Hematopoietic multipotent progenitor cell treated with erythropoietin and hydrocortisone succinate and interleukin-3 and kit ligand, for 8 days (in vitro differentiated cells): ENCODE measurements at regions not wholly inside any gene's neighbourhood (a gene's known extent, or its start where the extent isn't known, plus 50 kb on each side); places are given as distances from the start of the nearest gene placed in this dataset.
"Not testable (repeated sequence)": the region's sequence is repeated elsewhere in the genome, so short reads cannot be mapped to it uniquely, and the experiment has no call there.

Source experiments
- DNase-seq: peaks from one replicate; pipeline ENCODE4 v3.0.0-alpha.2; 2015

DNA sequence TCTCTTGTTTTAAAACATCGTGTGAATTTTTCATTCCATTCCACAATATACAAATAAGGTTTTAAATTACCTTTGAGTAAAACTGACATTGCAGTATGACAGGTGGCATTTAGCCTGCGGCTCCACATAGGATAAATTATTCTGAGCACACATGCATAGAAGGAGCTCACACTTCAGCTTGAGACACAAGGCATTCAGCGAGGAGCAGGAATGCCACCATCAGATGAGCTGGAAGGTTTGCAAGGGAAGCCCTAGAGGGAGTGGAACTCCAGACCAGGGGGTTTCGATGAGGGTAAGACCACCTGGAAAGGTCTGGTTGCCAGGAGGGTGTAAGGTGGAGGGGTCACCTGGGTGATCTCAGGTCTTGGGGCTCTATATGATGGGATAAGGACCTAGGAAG lies 259.0 kb upstream of the ADRA1B start:
- DNase-seq, result no peak

DNA sequence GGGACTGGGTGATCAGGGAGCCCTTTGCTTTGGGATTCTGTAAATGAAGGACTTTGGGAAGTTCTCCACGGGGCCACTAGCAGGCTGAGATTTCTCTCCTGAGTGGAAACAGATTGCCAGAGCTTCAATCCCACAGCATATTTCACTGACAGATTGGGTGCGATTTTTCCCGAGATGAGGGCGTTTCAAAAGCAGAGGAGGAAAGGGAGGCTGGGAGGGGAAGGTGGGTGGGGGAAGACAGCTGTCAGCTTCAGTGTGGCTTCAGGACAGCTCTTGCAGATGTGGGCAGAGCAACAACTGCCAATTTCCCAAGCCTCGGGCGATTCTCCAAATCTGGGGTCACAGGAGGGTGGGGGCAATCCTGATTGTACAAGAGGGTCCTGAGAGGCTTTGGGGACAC lies 258.5 kb upstream of the ADRA1B start:
- DNase-seq, result no peak

DNA sequence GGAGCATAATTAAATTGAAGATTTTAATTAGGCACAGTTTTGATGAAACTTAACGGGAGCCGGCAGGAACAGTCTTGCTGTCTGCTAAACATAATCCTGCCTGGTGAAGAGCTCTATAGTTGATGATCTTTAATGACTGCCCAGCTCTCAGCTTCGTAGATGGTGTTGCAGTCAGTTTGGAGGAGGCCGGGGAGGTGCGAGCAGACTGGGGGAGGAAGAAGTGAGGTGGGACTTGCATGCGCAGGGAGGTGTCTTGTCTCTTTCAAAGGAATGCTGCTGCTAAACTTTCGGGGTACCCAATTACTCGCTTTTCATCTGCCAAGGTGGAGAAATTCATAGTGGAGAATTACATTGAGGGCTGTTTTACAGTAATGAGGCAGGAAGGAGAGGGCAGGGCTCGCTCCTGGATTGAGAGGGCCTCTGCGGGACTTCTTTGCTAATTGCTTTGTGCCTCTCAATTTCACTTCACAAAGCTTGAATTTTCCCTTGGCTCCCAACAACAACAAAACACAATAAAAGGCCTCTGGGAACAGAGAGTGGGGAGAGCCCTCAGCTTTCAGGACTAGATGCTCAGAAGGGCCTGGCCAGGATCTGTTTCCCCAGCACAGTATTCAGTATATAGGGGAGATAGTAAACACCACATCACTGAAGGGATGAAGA lies 257.9 kb upstream of the ADRA1B start:
- no peak for DNase-seq

DNA sequence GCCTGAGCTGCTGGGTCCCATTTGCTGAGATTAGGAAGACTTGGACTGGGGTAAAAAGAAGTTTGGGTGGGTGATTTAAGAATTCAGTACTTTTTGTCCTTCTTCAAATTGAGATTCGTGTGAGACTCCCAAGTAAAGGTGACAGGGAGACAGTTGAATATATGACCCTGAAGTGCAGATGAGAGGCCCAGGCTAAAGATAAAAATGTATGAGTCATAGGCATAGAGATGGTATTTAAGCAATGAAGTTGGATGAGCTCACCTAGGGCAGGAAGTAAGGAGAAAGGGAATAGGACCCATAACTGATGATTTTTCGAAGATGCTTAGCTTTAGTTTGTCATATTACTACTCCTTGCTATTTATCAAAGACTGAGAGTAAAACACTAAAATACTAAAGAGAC lies 255.9 kb upstream of the ADRA1B start:
- no peak for DNase-seq

DNA sequence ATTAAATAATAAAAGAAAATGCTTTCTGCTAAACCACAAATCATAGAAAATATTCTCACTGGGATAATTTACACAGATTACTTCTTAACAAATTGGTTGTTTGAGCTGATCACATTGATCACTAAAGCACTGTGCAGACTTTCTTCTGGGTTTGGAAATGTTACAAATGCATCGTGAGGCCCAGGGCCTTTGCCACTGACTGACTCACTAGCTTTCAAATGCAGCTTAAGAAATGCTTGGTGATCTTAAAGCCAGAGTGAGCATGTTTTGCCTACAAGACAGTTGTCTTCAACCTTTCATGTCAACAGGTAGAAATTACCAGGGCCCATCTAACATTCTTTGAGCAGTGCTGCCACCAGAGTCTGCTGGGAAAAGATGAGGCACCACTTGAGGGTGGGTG lies 252.3 kb upstream of the ADRA1B start:
- DNase-seq, result no peak

DNA sequence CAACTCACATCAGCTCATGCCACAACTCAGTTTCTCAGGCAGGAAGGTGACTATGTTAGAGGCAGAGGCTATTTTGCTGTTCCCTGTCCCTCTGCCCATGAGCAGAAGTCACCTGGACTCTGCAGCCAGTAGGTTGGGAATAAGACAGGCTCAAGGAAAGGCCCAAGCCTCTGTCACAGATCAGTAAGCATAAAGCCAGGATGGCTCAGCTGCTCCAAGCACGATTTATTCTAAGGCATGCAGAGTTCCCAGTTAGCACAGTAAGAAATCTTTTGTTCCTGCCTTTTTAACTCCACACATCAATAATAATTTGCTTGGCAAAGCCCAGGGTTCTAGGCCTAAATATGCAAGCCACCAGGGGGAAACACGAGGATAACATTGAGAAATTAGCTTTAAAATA lies 249.0 kb upstream of the ADRA1B start:
- no peak for DNase-seq

DNA sequence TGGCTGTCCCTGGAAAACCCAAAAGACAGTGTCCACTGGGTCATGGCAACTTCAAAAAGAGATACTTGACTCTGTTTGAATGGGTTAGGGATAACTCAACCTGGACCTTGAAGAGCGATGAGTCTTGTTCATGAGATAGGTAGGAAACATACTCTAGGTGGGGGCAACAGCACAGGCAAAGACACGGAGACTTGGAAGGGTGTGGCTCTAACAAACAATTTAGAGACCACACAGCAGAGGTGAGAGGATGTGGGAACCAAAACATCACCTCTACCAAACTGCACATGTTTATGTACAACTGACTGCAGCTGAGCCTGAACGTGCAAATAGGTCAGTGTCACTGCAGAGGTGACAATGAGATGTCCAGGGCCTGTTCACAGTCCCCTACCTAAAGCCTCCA lies 247.7 kb upstream of the ADRA1B start:
- DNase-seq, result no peak

DNA sequence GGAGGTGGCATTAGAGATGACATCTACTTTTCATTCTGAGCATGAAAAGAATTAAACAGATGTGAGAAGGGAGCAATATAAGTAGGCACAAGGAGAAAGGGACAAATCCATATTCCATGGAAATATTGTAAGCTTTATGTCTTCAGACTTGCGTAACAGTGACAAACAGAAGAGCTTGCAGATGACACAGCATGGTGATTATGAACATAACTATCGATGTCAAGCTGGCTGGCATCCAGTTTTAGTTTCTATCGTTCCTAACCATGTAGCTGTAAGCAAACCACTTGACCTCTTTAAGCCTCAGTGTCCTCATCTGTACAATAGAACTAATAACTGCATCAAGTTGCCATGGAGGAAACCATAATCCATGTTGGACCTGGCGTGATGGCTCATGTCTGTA lies 246.7 kb upstream of the ADRA1B start:
- DNase-seq, result no peak

DNA sequence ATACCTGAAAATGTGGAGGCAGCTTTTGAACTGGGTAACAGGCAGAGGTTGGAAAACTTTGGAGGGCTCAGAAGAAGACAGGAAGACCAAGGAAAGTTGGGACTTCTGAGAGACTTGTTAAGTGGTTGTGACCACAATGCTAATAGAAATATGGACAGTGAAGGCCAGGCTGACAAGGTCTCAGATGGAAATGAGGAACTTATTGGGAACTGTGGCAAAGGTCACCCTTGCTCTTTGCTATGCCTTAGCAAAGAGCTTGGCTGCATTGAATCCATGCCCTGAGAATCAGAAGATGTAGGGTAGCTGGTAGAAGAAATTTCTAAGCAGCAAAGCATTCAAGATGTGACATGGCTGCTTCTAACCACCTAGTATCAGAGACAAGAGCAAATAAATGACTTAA lies 244.4 kb upstream of the ADRA1B start:
- DNase-seq, result no peak

DNA sequence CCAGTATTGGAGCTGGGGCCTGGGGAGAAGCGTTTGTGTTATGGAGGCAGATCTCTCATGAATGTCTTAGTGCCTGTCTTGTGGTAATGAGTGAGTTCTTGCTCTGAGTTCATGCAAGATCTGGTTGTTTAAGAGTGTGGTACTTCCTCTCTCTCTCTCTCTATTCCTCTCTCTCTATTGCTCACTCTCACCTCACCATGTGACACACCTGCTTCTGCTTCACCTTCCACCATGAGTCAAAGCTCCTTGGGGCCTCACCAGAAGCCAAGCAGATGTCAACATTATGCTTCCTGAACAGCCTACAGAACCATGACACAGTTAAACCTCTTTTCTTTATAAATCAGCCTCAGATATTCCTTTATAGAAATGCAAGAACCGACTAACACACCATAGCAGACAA lies 242.7 kb upstream of the ADRA1B start:
- DNase-seq, result no peak

DNA sequence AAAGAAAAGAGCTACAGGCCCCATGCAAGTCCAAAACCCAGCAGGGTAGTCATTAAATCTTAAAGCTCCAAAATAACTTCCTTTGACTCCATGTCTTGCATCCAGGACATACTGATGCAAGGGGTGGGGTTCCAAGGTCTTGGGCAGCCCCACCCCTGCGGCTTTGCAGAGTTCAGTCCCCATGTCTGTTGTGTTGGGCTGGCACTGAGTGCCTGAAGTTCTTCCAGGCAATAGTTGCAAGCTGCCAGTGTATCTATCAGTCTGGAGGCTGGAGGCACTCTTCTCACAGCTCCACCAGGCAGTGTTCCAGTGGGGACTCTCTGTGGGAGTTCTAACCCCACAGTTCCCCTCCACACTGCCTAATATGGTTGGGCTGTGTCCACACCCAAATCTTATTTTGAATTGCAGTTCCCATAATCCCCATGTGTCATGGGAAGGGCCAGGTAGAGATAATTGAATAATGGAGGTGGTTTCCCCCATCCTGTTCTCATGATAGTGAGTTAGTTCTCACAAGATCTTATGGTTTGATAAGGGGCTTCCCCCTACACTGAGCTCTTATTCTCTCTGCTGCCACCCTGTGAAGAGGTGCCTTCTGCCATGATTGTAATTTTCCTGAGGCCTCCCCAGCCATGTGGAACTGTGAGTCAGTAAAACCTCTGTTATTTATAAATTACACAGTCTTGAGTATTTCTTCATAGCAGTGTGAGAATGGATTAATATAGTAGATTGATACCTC lies 237.5 kb upstream of the ADRA1B start:
- DNase-seq, result no peak

DNA sequence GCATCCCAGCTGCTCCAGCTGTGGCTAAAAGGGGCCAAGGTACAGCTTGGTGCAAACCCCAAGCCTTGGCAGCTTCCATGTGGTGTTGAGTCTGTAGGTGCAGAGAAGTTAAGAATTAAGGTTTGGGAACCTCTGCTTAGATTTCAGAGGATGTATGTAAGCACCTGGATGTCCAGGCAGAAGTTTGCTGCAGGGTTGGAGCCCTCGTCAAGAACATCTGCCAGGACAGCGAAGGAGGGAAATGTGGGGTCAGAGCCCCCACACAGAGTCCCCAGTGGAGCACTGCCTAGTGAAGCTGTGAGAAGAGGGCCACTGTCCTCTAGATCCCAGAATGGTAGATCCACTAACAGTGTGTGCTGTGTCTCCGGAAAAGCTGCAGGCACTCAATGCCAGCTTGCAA lies 236.2 kb upstream of the ADRA1B start:
- no peak for DNase-seq

DNA sequence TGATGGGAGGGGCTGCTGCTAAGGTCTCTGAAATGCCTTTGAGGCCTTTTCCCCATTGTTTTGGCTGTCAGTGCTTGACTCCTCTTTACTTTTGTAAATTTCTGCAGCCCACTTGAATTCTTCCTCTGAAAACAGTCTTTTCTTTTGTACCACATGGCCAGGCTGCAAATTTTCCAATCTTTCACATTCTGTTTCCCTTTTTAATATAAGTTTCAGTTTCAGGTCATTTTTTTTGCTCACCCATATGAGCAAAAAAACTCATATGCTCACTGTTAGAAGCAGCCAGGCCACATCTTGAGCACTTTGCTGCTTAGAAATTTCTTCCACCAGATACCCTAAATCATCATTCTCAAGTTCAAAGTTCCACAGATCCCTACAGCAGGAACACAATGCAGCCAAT lies 234.6 kb upstream of the ADRA1B start:
- DNase-seq, result no peak

DNA sequence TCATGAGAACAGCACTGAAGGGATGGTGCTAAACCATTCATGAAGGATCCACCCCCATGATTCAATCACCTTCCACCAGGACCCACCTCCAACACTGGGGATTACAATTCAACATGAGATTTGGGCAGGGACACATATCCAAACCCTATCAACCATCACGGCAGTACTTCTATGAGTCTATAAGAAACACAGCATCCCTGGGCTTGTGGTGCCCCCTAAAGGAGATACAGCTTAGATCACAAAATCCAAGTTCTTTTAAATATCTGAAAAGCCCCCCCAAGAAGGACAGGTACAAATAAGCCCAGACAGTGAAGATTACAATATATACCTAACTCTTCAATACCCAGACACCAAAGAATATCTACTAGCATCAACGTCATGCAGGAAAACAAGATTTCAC lies 233.7 kb upstream of the ADRA1B start:
- DNase-seq, result peak; percentile 12

DNA sequence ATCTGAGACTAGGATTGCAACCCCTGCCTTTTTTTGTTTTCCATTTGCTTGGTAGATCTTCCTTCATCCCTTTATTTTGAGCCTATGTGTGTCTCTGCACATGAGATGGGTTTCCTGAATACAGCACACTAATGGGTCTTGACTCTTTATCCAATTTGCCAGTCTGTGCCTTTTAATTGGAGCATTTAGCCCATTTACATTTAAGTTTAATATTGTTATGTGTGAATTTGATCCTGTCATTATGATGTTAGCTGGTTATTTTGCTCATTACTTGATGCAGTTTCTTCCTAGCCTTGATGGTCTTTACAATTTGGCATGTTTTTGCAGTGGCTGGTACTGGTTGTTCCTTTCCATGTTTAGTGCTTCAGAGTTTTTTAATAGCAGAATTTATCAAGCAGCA lies 228.4 kb upstream of the ADRA1B start:
- DNase-seq, result not testable (repeated sequence)

DNA sequence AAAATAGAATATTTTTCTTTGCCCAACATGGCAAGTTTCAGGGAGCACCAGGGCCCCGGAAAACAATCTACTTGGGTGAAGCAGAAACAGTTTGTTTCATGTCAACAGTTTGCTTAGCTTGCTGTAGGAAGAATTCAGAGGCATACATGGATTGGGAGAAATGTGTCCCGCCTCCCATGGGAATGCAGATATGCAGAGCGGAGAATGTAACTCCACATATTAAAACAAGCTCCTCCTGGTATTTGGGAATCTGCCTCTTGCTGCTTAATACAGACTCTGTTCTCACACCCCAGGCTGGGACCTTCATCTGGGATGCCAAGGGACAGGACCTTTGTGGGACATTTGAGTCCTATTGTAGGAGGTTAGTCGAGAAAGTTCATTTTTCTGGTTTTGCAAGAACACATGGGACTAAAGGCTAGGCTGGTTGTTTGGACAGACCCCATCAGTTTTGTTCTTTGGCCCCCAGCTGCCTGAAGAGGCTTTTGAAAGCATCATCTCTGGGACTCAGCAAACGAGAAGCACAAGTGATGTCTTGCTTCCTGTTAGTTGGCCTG lies 220.5 kb upstream of the ADRA1B start:
- no peak for DNase-seq

DNA sequence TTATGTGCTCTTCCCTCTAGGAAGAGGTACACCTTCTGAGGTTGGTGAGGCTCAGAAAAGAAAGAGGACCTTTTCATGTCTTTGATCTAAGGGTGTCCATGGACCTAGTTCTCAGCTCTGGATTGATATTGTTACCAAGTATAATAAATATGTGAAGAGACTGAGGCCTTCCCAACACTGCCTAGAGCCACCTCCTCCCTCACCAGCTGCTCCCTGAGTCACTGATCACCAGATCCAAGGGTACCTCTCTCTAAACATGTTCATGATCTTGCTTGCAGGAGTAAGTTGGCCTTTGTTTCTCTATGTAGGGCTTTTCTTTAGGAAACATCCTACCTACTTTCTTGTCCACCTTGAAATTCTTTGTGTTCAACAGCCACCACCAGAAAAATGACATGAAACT lies 218.8 kb upstream of the ADRA1B start:
- no peak for DNase-seq

DNA sequence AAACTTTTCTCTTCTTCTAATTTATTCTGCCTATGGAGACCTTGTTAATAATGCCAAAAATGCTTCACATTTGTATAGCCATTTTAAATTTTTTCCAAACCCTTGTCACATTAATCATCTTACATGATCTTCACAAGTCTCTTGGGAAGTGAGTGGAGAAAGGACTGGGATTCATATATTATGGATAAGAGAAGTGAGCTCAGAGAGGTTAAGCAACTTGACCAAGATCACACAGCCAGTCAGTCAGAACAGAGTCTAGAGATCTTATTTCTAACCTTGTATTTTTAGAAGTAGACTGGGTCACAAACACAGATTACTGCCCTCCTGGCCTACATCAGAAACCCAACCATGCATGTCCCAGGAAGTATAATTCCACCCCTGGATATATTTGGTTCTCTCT lies 218.0 kb upstream of the ADRA1B start:
- no peak for DNase-seq

DNA sequence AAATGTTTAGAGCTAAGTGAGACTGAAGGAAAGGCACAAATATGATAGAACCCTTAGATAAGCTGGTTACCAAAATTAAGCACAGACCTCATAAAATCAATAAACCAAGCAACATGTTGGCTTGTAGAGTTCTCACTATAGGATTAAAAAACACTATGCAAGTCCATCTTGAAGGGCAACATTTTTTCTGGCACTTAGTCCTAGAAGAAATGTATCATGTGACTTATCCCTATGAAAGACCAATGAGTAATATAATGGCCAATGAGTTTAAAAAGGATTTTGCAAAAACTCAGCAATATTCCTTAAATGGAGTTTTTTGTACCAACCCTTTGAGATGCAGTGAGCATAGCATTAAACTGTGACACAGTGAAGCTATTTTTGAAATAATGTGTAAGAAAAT lies 216.3 kb upstream of the ADRA1B start:
- DNase-seq, result no peak

DNA sequence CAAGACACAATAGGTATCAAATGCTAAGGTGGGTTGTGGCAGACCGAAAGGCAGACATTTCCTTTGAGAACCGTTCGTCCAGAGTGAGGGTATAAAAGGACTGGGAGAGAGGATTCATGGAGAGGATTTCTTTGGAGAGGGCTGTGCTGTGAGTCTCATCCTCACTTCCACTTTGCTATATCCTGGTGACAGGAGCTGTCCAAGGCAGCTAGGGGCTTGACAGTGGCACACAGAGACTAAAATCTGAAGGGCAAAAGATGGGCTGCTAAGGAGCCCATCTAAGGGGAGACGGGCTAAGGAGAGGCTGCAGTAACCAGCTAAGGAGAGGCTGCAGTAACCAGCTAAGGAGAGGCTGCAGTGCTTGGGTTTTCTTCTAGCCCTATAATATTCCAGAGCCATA lies 214.0 kb upstream of the ADRA1B start:
- no peak for DNase-seq

DNA sequence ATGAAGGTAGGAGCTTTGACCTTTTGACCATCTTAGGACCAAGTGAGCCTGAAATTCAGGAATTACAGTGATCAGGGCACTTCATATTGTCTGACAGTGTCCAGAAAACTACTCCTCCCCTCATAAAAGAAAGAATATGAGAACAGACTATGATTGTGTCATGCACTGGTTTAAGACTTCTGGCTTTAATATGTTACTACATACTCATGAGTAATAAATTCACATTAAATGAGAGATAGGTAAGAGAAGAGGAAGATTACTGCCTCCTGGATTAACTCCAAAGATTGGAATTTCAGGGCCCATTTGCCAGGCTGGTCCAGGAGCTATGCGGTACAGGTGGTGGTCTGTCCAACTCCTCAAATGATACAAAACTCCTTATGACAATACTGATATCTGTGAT lies 213.5 kb upstream of the ADRA1B start:
- no peak for DNase-seq

DNA sequence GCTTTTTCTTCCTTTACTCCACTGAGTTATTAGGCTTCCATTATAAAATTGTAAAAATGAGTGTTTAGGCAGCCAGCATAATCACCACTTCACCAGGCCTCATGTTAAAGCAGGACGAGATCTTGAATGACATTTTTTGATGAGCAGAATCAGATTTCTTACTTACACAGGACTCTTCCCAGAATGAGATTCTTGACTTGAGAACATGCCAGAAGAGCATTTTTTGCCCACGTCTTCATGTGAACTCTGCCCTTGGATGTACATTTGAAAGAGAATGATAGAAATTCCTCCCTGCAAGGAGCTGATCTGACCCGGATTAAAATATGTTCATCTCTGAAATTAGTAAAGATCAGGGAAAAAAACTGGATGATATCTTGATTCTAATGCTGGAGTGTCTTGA lies 212.1 kb upstream of the ADRA1B start:
- DNase-seq, result no peak

DNA sequence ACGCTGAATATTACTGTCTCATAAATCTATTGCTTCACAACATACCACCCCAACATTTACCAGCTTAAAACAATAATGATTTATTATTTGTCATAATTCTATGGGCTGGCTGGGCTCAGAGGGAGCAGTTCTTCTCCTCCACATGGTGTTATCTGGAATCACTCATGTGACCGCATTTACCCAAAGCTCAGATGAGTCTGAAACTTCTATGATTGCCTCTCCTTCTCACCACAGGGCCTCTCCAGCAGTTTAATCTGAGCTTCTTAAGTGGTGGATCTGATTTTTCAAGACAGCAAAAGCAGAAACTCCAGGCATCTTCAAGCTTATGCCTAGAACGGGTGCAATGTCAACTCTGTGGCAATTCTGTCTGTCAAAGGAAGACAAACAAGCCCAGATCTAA lies 210.3 kb upstream of the ADRA1B start:
- DNase-seq, result no peak

DNA sequence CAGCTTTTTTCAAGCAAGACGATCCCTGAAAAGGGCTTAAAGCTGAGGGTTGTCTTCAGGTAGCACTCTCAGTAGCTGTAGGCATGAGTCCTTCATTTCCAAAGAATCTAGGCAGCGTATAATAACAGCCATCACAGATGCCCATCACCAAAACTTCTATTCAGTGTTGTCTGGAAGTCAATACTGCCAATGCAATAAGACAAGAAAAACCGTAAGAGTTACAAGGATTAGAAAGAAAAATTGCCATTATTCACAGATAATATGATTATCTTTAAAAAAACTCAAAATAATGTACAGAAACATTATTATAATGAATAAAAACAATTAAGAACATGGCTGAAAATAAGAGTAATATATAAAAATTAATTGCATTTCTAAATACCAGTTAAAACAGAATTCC lies 208.2 kb upstream of the ADRA1B start:
- DNase-seq, result no peak

DNA sequence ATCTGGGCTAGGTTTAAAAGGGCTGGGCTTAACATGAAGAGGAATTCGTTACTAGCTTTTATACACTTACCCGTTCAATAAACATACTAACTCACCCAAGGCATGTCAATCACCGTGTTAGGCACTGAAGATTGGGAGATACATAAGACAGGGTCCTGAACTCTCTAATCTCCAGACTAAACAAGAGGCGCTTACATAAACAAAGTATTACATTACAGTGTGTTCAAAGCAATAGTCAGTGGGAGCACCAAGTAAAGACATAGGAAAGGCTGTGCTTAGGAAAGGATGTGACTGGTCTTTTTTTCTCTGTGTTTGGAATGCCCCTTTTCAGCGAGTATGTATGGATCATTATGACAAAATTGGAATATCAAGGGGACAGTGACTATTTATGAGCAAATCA lies 203.6 kb upstream of the ADRA1B start:
- no peak for DNase-seq
